Left lung (tissue), 4 donors: ENCODE measurements at regions not wholly inside any gene's neighbourhood (a gene's known extent, or its start where the extent isn't known, plus 50 kb on each side); places are given as distances from the start of the nearest gene placed in this dataset.

Experiments used
- ATAC-seq: fragments of 200-7000 bp; cut with Tn5 transposase; one replicate; pipeline ENCODE4 v1.9.1; 2020; ENCODE audit warnings: moderate library complexity
- DNase-seq, 4 donors: peaks; one replicate each; pipeline ENCODE4 v3.0.0-alpha.2; 2013 to 2020
- H3K27ac ChIP-seq, 2 donors: fragments of 200-600 bp; sonication (generic) in 1 of 2; one replicate each; pipeline versions ENCODE4 v1.5.0 to v1.8.0; 2020 to 2021
- H3K27me3 ChIP-seq, 2 donors: fragments of 200-600 bp; sonication (generic) in 1 of 2; one replicate each; pipeline versions ENCODE4 v1.5.0 to v1.8.0; 2020 to 2021
- H3K36me3 ChIP-seq, 2 donors: fragments of 200-600 bp; sonication (generic) in 1 of 2; one replicate each; pipeline versions ENCODE4 v1.5.0 to v1.8.0; 2020 to 2021
- H3K4me1 ChIP-seq, 2 donors: fragments of 200-600 bp; one replicate each; pipeline ENCODE4 v1.8.0; 2021
- H3K4me3 ChIP-seq, 2 donors: fragments of 200-600 bp; sonication (generic) in 1 of 2; one replicate each; pipeline versions ENCODE4 v1.5.0 to v1.8.0; 2020 to 2021; ENCODE audit warnings: mild to moderate bottlenecking in 1 of 2
- H3K9me3 ChIP-seq, 2 donors: fragments of 200-600 bp; sonication (generic) in 1 of 2; one replicate each; pipeline versions ENCODE4 v1.5.0 to v1.8.0; 2020 to 2021
- intact Hi-C, 2 donors: fragments of 100-400 bp; cut with DNase I; formaldehyde crosslinking; loops; one replicate each; pipeline versions ENCODE4 v1.11.2 to v1.14.2; 2022
- TF ChIP-seq, protein P1 (sequence below), 2 donors: fragments of 200-600 bp; sonication (generic) in 1 of 2; IDR thresholded peaks; one replicate each; pipeline versions ENCODE4 v1.5.0 to v1.8.0; 2021; ENCODE audit warnings: antibody characterized with exemption in 2 of 2
- donor health status: DM: no; HTN: yes; CAD: no.
- donor health status: DM: no; HTN: no; CAD: no.

- Histone ChIP-seq H3K4me3 (no peak overlapping the region), H3K4me1 (no peaks in the 10 kb centered on the region), H3K27me3 (no peaks in the 10 kb centered on the region), H3K27ac (no peak overlapping the region), H3K9me3 (no peaks in the 10 kb centered on the region), H3K36me3 (no peaks in the 10 kb centered on the region)
- TF ChIP-seq, protein P1, sequence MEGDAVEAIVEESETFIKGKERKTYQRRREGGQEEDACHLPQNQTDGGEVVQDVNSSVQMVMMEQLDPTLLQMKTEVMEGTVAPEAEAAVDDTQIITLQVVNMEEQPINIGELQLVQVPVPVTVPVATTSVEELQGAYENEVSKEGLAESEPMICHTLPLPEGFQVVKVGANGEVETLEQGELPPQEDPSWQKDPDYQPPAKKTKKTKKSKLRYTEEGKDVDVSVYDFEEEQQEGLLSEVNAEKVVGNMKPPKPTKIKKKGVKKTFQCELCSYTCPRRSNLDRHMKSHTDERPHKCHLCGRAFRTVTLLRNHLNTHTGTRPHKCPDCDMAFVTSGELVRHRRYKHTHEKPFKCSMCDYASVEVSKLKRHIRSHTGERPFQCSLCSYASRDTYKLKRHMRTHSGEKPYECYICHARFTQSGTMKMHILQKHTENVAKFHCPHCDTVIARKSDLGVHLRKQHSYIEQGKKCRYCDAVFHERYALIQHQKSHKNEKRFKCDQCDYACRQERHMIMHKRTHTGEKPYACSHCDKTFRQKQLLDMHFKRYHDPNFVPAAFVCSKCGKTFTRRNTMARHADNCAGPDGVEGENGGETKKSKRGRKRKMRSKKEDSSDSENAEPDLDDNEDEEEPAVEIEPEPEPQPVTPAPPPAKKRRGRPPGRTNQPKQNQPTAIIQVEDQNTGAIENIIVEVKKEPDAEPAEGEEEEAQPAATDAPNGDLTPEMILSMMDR (IDR thresholded peaks at IDR 0.05), result no peak
- DNase-seq (peak in 2 of 4 donors; percentile 31 to 56), ATAC-seq (no peak)
- intact Hi-C loops, result no loop called here
Measured at GRCh38 chr1:162993846-162994245, 75.3 kb upstream of the RGS4 start.

GRCh38 chr1:162992945-162993344, 76.2 kb upstream of the RGS4 start:
- intact Hi-C loops, result no loop called here
- DNase-seq (no peak), ATAC-seq (no peak)
- Histone ChIP-seq H3K27ac (no peak overlapping the region), H3K4me3 (no peak overlapping the region), H3K4me1 (no peaks in the 10 kb centered on the region), H3K9me3 (no peaks in the 10 kb centered on the region), H3K27me3 (peaks cover 0 to 4% of the 10 kb centered on the region in 2 donors), H3K36me3 (no peaks in the 10 kb centered on the region)
- TF ChIP-seq, protein P1 (IDR thresholded peaks at IDR 0.05), result no peak

DNA sequence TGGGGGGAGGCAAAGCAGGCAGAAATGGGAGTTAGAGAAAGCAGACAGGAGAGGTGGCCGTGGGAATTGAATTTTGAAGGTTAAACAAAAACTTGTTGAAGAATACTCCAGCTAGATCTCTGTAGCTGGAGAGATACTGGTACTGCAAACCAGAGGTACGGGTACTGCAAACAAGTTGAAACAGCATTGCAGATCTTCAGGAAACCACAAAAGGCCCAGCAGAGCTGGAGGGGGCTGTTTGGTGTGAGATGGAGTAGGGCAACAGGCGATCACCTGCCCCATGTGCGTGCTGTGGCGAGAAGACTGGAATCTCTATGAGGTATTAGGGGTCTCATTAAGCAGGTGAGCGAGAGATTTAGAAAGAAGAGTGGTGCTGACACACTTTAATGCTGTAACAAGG, 77.7 kb upstream of the RGS4 start:
- Histone ChIP-seq H3K4me3 (no peak overlapping the region), H3K36me3 (no peaks in the 10 kb centered on the region), H3K4me1 (no peaks in the 10 kb centered on the region), H3K27me3 (peaks cover 0 to 4% of the 10 kb centered on the region in 2 donors), H3K27ac (no peak overlapping the region), H3K9me3 (no peaks in the 10 kb centered on the region)
- TF ChIP-seq, protein P1 (IDR thresholded peaks at IDR 0.05), result no peak
- DNase-seq (no peak), ATAC-seq (no peak)
- intact Hi-C loops, result no loop called here

DNA sequence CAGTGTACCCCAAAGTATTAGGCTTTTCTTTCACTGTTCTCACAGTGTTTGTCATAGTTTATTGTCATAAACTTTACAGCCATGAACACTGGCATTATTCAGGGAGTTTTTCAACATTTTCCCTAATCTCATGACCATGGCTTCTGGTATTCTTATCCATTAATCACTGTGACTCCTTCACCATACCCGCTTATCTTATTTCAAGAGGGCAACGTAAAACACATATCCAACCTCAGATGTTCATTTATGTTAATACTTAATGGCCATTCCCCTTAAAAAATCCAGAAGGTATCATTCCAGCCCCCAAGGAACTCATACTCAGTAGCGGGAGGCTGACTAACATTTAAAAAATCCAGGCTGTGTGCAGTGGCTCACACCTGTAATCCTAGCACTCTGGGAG, 78.5 kb upstream of the RGS4 start:
- no peak overlapping the region for H3K4me3 ChIP-seq
- H3K27ac ChIP-seq, result no peak overlapping the region
- intact Hi-C loops, result no loop called here
- no peaks in the 10 kb centered on the region for H3K36me3 ChIP-seq
- H3K27me3 ChIP-seq, result peaks cover 0 to 4% of the 10 kb centered on the region in 2 donors
- H3K4me1 ChIP-seq, result no peaks in the 10 kb centered on the region
- no peak for DNase-seq
- ATAC-seq, result no peak
- TF ChIP-seq, protein P1 (IDR thresholded peaks at IDR 0.05), result no peak
- H3K9me3 ChIP-seq, result no peaks in the 10 kb centered on the region

GRCh38 chr1:162988869-162989268, 80.3 kb upstream of the RGS4 start:
- TF ChIP-seq, protein P1 (IDR thresholded peaks at IDR 0.05), result no peak
- Histone ChIP-seq H3K4me1 (no peaks in the 10 kb centered on the region), H3K4me3 (no peak overlapping the region), H3K27me3 (peaks cover 0 to 4% of the 10 kb centered on the region in 2 donors), H3K27ac (no peak overlapping the region), H3K36me3 (no peaks in the 10 kb centered on the region), H3K9me3 (no peaks in the 10 kb centered on the region)
- intact Hi-C loops, result no loop called here
- DNase-seq, result no peak
- no peak for ATAC-seq
